Muscle of leg (tissue), 3 donors: ENCODE measurements at regions not wholly inside any gene's neighbourhood (a gene's known extent, or its start where the extent isn't known, plus 50 kb on each side); places are given as distances from the start of the nearest gene placed in this dataset.
"Not testable (repeated sequence)": the region's sequence is repeated elsewhere in the genome, so short reads cannot be mapped to it uniquely, and the experiment has no call there.

ENCODE experiments used
- DNase-seq: peaks from one replicate; pipeline ENCODE4 v3.0.0; 2013
- H3K27ac ChIP-seq: one replicate; pipeline ENCODE4 v1.5.1; 2013; ENCODE audit warnings: mild to moderate bottlenecking, low read length, control low read depth
- H3K27me3 ChIP-seq: one replicate; pipeline ENCODE4 v1.6.1; 2013; ENCODE audit warnings: low read length; ENCODE audit not compliant: control insufficient read depth, insufficient read depth
- H3K36me3 ChIP-seq: one replicate; pipeline ENCODE4 v1.6.1; 2013; ENCODE audit warnings: low read length; ENCODE audit not compliant: control insufficient read depth, insufficient read depth
- H3K4me1 ChIP-seq: one replicate; pipeline ENCODE4 v1.6.1; 2013; ENCODE audit warnings: low read length; ENCODE audit not compliant: control insufficient read depth, insufficient read depth
- H3K4me3 ChIP-seq: one replicate; pipeline ENCODE4 v1.5.1; 2013; ENCODE audit warnings: low read length, control low read depth
- H3K9me3 ChIP-seq: replicated peaks from 2 replicates; pipeline ENCODE4 v1.6.1; 2013; ENCODE audit warnings: low read depth, low read length; ENCODE audit not compliant: control insufficient read depth
- WGBS: methylation state at CpG from one replicate; pipeline ENCODE4 v1.1.5; 2013; ENCODE audit warnings: missing lambda C conversion rate; ENCODE audit not compliant: insufficient coverage; 5-methylcytosine and 5-hydroxymethylcytosine counted together

- WGBS, result 76% methylated on average over 2 of the region's 3 CpGs
- H3K36me3 ChIP-seq, result no peaks in the 10 kb centered on the region
- no peak overlapping the region for H3K4me3 ChIP-seq
Observed at GRCh38 chr3:164851204-164851603, 227.1 kb downstream of the SI start.

GRCh38 chr3:164848923-164849322 lies 229.4 kb downstream of the SI start:
- Histone ChIP-seq H3K36me3 (no peaks in the 10 kb centered on the region), H3K27ac (no peak overlapping the region), H3K9me3 (no peaks in the 10 kb centered on the region), H3K4me1 (no peaks in the 10 kb centered on the region), H3K4me3 (no peak overlapping the region), H3K27me3 (no peaks in the 10 kb centered on the region)
- no CpG with 5 or more reads among the region's 4 CpGs for WGBS
- no peak for DNase-seq

More at GRCh38 chr3:164851204-164851603, 227.1 kb downstream of the SI start:
- no peak for DNase-seq
- Histone ChIP-seq H3K4me1 (no peaks in the 10 kb centered on the region), H3K27me3 (no peaks in the 10 kb centered on the region), H3K9me3 (no peaks in the 10 kb centered on the region), H3K27ac (no peak overlapping the region)

- no peak for DNase-seq
- Histone ChIP-seq H3K4me3 (no peak overlapping the region), H3K27me3 (no peaks in the 10 kb centered on the region), H3K4me1 (no peaks in the 10 kb centered on the region), H3K27ac (no peak overlapping the region), H3K36me3 (no peaks in the 10 kb centered on the region), H3K9me3 (no peaks in the 10 kb centered on the region)
- no CpG with 5 or more reads among the region's 2 CpGs for WGBS
Observed at GRCh38 chr3:164845739-164846138, 232.6 kb downstream of the SI start.

DNA sequence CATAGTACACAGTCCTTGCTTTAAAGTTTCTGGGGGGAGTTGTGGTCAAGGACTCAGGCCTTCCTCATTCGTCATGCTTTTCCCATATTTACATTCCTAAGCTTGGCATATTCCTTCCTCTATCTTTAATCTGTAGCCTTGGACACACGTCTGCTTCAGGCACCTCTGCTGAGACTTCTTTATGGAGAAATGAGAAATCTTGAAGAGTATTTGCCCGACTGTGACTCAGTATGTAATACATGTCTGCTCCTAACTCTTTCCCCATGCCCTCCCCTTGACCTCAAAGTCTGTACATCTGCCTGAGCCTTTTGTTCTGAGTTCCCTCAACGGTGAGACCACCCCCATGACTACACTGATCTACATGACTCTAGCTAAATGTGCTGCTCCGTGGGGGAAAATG lies 246.1 kb downstream of the SI start:
- H3K4me3 ChIP-seq, result no peak overlapping the region
- no peaks in the 10 kb centered on the region for H3K36me3 ChIP-seq
- no peaks in the 10 kb centered on the region for H3K9me3 ChIP-seq
- no peak overlapping the region for H3K27ac ChIP-seq
- H3K27me3 ChIP-seq, result no peaks in the 10 kb centered on the region
- DNase-seq, result no peak
- WGBS, result no CpG with 5 or more reads among the region's 5 CpGs
- H3K4me1 ChIP-seq, result no peaks in the 10 kb centered on the region

DNA sequence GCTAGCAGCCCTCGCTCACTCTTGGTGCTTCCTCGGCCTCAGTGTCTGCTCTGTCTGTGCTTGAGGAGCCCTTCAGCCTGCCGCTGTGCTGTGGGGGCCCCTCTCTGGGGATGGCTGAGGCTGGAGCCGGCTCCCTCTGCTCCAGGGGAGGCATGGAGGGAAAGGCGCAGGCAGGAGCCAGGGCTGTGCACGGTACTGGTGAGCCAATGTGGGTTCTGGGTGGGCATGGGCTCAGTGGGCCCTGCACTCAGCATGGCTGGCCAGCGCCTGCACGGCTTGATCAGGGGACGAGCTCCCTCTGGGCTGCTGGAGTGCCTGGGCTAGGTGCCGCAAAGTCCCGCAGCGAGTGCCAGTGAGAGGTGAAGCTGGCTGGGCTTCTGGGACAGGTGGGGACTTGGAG lies 260.0 kb downstream of the SI start:
- Histone ChIP-seq H3K27ac (no peak overlapping the region), H3K27me3 (no peaks in the 10 kb centered on the region), H3K36me3 (no peaks in the 10 kb centered on the region), H3K4me1 (no peaks in the 10 kb centered on the region), H3K4me3 (no peak overlapping the region), H3K9me3 (peaks cover 6% of the 10 kb centered on the region)
- whole genome bisulfite sequencing, result 85% methylated on average over 8 of the region's 12 CpGs
- DNase-seq, result no peak

- Histone ChIP-seq H3K4me3 (no peak overlapping the region), H3K9me3 (peaks cover 6% of the 10 kb centered on the region), H3K27me3 (no peaks in the 10 kb centered on the region), H3K27ac (no peak overlapping the region), H3K4me1 (no peaks in the 10 kb centered on the region), H3K36me3 (no peaks in the 10 kb centered on the region)
- no peak for DNase-seq
- WGBS, result 90% methylated on average over 13 of the region's 15 CpGs
Observed at GRCh38 chr3:164814106-164814505, 264.2 kb downstream of the SI start.

- Histone ChIP-seq H3K4me1 (no peaks in the 10 kb centered on the region), H3K4me3 (no peak overlapping the region), H3K27me3 (no peaks in the 10 kb centered on the region), H3K9me3 (no peaks in the 10 kb centered on the region), H3K36me3 (no peaks in the 10 kb centered on the region), H3K27ac (no peak overlapping the region)
- no peak for DNase-seq
- 89% methylated on average over 3 of the region's 6 CpGs for WGBS
Observed at GRCh38 chr3:164812042-164812441, 266.3 kb downstream of the SI start.

DNA sequence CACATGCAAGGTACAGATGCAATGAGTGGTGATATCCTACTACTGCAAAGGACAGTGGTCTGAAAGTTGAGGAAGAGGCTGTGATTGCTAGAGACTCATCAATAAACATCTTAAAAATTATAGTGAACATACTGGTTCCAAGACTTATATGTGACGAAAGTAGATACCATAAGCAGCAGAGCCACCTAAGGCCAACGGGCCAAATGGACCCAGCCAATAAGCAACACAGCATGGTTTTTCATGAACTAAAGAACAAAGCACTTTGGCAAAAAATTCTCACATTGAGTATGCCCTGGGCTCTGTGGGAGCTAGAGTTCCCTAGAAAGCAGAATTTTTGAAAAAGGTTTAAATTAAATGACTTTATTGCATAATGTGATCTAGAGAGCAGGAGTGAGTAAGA lies 272.1 kb downstream of the SI start:
- Histone ChIP-seq H3K9me3 (no peaks in the 10 kb centered on the region), H3K36me3 (no peaks in the 10 kb centered on the region), H3K27ac (no peak overlapping the region), H3K4me1 (no peaks in the 10 kb centered on the region), H3K27me3 (no peaks in the 10 kb centered on the region), H3K4me3 (no peak overlapping the region)
- DNase-seq, result peak; percentile 5
- 82% methylated on average over 2 of the region's 2 CpGs for WGBS

DNA sequence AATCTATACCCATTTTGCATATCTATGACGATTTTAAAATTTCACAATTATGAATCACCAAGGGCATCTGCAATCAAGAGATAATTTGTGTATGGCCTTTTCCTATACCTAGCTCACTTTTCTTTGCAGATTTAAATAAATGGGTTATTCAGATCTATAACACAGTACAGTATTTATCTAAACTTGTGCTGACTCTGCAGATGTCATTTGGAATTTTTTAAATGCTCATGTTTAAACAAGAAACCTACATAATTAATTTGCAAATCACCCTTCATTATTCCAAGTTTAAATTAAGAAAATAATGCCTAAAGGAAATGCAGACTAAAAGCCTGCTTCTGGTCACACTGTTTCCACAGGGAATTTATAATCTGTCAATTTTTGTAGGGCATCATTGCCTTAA lies 284.2 kb downstream of the SI start:
- Histone ChIP-seq H3K4me3 (no peak overlapping the region), H3K27ac (no peak overlapping the region), H3K36me3 (no peaks in the 10 kb centered on the region), H3K27me3 (no peaks in the 10 kb centered on the region), H3K4me1 (no peaks in the 10 kb centered on the region), H3K9me3 (no peaks in the 10 kb centered on the region)
- WGBS, result no CpG with 5 or more reads among the region's 1 CpG
- DNase-seq, result no peak

GRCh38 chr3:164791263-164791662 lies 287.0 kb downstream of the SI start:
- no peaks in the 10 kb centered on the region for H3K27me3 ChIP-seq
- H3K4me3 ChIP-seq, result no peak overlapping the region
- DNase-seq, result no peak
- no peaks in the 10 kb centered on the region for H3K36me3 ChIP-seq
- no peaks in the 10 kb centered on the region for H3K9me3 ChIP-seq
- no peaks in the 10 kb centered on the region for H3K4me1 ChIP-seq
- WGBS, result no CpG with 5 or more reads among the region's 4 CpGs
- H3K27ac ChIP-seq, result no peak overlapping the region

GRCh38 chr3:164784407-164784806 lies 293.9 kb downstream of the SI start:
- H3K27ac ChIP-seq, H3K4me3 ChIP-seq, DNase-seq, H3K4me1 ChIP-seq, H3K9me3 ChIP-seq, H3K36me3 ChIP-seq, H3K27me3 ChIP-seq: not testable (repeated sequence)
- WGBS, result 90% methylated on average over 8 of the region's 21 CpGs
